ENCODE measurements at regions not wholly inside any gene's neighbourhood (a gene's known extent, or its start where the extent isn't known, plus 50 kb on each side); places are given as distances from the start of the nearest gene placed in this dataset.

DNA sequence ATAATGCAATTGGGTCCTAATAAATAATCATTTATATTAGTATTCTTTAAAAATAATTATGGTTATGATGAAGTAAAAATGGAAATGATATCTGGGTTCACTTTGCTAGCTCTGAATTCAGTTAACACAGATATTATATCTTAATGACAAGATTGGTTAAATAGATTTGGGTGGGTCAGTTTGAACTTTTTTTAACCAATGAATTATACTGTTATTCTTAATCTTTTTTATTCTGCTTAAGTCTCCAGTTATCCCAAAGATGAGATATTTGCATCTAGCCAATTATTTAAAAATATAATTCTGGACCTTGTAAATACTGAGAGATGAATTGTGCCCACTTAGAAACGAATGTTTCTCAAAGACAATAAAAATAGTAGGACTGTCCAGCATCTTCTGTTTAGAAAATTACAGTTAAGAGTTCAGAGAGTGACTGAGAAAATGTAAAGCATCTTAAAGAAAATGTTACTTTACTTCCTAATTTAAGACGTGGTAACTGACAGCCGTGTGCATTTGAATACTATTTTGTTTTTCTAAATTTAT lies 345.2 kb downstream of the USP25 start:
- FAIRE-seq = no peak

DNA sequence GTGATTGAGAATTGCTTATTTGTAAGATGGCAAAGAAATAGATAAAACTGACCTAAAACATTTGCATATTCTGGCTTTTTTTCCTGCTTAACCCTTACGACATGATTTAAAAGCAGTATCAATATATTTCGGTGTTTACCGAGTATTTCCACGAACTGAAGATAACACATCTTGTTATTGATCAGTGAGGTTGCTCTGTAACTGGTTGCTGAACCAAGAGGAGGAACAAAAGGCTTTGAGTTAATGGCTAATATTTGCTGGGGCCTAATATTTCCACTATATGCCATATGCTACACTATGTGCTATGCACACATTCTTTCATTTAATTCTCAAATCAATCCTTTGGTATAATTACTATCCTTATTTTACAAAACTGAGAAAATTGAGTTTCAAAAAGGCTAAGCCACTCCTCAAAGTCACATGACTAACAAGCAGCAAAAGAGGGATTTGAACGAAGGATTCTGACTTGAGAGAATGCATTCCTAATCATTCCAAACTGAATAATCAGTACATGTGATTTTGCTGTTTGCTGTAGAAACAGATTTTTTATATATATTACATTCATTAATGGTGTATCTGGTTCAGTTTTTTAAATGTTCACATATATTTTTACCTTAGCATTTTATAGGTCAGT lies 346.0 kb downstream of the USP25 start:
- FAIRE-seq = no peak

DNA sequence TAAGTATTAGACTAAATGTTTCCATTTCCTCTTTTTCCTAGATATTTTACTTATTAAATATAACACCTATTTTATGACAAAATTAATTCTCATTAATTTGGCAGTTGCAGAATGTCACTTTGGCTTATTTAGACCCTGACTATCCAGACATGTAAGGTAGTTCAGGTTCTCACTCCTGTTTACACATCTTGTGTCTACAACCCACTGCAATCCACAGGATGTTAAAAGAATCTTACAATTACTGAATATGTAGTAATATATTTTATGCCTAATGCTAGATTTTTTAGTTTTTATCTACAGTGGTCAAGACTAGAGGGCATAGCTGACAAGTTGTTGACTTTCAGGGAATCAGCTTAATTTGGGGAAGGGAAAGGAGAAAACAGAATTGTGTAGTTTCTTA lies 346.7 kb downstream of the USP25 start:
- FAIRE-seq = no peak

DNA sequence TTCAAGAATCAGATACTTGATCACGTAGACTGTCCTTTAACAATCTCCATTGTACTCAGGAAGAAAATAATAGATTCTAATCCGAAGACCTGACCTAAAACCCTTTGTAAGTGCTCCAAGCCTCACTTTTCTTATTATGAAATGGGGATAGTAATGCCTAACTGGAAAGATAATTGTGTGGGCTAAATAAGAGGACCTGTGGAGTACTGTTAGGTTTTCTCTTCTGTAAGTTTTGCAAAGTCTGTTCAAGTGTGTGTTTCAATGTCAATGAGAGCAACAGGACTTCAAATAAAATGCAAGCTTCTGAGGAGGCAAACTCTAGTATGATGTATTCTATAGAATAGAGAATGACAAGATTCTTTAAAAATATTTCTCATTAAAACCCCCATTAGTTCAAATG lies 348.6 kb downstream of the USP25 start:
- no peak for FAIRE-seq

DNA sequence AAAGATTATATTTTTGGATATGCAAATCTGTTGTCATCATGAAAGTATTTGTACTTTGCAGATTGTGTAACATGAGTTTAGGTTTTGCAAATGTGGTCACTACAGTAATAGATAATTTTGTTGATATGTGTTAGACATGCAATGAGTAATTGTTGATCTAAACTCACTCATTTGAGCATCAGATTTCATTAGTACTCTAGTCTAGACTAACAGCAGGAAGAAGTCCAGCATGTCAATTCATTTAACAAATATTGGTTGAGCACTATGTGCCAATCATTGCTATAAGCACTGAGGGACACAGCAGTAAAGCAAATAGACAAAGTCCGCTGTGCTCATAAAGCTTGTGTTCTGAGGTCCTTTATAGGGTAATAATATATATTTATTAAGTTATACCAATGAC lies 350.0 kb downstream of the USP25 start:
- FAIRE-seq = no peak

DNA sequence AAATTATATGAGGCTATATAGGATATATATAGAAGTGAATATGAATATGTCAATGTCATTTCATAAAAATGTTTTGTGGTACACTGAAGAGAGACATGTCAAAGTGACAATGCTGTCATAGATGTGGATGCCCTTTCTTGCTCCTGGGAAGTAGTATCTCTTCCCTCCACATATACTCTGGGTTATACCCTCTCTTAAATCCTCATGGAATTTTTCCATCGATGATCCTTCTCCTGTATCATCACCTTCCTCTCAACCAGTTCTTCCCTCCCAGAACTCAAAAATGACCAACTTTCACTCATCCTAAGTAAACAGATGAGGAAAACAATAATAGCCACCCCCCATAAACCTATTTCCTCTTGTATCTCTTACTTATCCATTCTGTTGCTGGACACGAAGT lies 351.5 kb downstream of the USP25 start:
- FAIRE-seq = no peak

DNA sequence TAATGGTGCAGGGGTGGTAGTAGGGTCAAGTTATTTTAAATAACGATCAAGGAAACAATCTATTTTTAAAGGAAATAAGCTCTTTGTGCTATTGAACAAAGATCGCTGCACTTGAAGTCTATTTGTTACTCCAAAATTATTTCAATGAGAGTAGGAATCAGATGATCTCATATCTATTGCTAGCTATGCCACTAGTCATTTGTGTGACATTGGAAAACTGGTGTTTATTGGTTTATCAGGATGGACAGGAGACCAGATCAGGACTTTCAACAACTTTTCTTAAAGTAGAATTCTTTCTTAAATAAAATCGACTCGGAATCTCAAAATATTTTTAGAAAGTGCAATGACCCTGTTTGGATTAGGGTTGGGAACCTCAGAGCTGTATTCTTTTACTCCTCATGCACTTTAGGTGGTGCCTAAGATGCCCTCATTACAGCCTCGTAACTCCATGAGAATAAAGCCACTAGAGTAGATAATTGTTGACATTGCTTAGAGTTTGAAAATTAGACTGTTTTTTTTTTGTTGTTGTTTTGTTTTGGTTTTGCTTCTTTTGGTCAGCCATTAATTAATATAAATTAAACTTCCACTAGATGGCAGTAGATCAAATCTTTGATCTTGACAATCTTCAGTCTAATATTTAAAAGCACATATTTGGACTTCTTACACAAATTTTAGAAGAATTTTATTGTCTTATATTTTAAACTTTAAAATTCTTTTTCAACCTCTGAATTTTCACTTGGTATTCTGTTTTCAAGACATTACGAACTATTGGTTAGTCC lies 352.4 kb downstream of the USP25 start:
- no peak for FAIRE-seq

DNA sequence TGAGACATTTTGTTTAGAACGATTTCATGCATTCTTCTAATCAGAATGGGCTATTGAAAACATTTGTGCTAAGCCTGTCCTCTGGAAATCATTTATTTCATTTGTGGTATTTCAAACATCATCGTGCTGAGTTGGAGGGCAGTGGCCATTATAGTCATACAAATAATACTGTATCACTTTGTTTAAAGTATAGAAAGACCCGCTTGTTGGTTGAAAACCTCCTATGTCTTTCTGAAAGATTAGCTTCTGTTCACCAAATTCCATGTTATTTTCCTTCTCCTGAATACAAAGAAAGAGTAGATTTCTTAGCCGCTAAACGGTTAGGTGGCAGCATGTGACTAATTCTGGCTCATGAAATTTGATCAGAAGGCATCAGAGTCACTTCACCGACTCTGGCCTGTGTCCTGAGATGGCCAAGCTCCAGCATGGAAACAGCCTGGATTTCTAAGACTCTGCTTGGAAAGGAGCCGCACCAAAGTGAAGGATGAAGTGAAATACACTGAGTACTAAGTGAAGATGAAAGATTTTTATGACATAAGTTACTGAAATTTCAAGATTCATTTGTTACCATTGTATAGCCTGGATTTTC lies 355.1 kb downstream of the USP25 start:
- no peak for FAIRE-seq

DNA sequence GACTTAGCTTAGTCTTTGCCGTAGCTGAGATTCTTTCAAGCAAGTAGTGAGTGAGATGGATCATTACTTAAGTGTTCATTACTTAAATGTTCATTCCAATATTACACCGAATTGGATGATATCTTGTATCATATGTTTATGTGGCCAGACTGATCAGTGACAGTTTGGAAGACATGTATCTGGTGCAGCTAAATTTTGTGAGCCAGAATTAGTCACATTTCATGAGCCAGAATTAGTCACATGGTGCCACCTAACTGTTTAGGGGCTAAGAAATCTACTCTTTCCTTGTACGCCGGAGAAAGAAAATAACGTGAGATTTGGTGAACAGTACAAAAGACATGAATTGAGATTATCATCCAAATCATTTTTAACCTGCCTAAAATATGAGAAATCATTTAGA lies 355.6 kb downstream of the USP25 start:
- FAIRE-seq = no peak

DNA sequence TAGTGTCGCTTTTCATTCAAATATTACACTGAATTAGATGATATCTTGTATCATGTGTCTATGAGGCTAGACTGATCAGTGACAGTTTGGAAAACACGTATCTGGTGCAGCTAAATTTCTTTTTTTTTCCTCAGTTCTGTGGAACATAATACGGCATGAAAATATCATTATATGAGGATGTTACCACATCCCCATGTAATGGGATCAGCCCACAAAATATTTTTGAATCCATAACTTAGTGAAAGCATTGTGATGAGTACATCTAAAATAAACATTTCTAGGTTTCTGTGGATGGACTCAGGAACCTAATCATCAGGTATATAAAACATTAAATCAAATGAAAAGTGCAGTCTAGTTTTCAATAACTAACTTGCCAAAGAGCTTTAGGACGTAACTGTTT lies 356.3 kb downstream of the USP25 start:
- no peak for FAIRE-seq

DNA sequence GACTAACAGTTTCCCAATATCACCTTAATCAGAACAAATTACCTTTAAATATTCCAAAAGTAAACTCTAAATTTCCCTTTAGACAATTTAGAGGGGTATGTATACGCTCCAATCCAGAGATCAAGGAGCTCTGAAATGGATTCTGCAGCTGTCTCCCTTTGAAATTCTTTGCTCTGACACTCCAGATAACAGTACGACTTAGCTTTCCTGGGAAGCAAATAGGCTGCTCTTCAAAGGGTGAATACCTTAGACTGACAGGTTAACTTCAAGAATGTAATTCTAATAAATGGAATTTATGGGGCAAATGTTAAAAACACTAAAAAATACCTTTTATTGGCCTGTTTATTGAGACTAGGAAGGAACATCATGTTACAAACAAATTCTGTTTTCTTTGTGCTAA lies 357.2 kb downstream of the USP25 start:
- no peak for FAIRE-seq

DNA sequence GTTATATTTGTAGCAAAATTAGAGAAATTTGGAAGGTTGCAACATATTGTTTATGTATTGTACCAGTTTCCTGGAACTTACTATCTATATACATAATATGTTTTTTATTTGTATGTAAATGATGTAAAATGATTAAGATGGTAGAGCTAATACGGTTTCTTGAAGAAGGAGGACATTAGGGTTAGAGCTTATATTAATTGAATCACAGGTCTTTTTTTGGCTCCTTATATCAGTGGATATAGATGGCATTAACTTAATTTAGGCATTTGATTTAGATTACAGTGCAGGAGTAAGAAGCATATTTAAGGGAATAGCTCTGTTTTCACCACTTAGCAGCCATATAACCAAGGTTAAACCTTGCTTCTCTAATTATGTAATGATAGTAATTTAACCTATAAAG lies 357.7 kb downstream of the USP25 start:
- FAIRE-seq = no peak

DNA sequence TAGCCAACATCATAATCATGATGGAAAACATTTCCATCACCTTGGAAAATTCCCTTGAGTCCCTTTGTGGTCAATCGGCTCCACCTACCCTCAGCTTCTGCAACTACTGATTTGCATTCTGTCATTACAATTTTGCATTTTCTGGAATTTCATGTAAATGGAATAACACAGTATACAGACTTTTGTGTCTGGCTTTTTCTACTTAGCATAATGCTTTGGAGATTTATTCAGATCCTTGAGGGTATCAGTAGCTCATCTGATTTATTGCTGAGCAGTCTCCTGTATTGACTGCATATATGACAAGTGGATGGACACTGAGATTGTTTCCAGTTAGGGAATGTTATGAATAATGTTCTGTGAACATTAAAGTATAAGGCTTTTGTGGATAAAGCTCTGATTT lies 358.3 kb downstream of the USP25 start:
- FAIRE-seq = no peak

DNA sequence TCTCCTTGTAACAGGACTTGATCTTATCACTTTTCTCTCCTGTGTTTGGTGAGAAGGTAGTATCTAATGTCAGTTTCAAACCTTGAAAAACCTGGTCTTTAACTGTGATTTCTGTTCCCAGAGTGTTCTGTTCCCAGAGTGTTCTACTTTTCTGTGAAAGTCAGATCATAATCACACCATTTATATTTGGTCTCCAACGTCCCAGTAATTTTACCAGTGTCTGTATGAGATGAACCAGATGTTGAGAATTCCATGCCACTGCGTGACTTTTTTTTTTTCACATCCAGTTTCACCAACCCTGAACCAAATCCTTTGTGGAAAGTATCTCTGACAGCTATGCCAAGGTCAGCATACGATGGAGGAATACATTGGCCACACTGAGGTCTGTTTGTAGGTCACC lies 365.2 kb downstream of the USP25 start:
- no peak for FAIRE-seq

DNA sequence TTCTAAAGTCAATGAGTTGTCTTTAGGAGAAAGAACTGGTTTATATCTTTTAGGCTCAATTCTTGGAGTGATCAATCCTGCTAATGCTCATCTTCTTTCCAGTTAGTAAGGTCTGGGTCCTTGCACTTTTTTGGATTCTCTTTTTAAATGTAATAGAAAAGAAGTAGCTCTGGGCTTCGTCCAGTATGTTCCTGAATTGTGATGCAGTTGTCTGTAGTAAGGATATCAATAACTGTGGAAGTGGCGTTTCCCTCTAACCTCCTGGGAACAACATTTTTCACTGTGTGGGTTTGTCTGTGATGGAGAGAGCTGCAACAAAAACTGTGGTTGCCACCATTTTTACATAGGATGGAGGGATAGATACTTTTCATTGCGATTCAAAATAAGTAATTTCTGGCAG lies 367.2 kb downstream of the USP25 start:
- FAIRE-seq = no peak

DNA sequence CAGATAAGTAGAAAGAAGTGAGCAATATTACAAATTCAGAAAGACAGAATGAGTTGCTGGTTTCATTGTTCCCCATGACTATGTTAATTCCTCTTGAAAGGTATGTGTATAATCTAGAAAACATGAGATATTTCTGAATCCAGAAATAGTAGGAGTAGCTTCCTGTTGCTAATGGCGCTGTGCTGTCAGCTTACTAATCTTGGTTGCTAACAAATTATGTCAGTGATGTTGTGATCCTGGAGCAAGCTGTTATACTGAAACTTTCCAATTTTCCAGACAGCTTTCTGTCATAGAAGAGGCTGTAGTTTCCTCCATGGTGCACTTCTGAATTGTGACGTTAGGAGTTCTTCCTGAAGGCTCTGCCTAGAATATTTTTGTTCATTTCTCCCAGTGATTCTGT lies 372.3 kb downstream of the USP25 start:
- FAIRE-seq = no peak

DNA sequence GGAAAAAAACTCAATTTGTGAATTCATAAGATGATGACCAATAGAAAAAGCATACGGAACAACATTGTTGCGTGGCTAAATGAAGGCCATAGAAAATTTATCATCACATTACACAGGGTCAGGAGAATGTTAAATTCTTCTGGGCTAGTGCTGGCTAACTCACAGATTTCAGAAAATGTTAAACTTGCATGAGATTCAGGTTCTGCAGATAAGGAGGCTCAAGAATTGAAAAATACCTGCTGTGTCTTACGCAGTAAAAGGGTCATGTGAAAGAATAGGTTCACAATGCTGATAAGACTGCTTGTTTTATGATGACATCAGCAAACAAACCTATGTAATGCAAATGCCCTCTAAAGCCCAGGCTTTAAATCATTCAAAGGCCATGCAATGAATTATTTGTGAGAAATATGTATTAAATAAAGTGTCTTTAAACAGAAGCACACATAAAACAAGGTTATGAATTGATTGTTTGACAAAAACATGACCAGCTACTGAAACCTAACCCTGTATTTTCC lies 378.8 kb downstream of the USP25 start:
- no peak for FAIRE-seq

DNA sequence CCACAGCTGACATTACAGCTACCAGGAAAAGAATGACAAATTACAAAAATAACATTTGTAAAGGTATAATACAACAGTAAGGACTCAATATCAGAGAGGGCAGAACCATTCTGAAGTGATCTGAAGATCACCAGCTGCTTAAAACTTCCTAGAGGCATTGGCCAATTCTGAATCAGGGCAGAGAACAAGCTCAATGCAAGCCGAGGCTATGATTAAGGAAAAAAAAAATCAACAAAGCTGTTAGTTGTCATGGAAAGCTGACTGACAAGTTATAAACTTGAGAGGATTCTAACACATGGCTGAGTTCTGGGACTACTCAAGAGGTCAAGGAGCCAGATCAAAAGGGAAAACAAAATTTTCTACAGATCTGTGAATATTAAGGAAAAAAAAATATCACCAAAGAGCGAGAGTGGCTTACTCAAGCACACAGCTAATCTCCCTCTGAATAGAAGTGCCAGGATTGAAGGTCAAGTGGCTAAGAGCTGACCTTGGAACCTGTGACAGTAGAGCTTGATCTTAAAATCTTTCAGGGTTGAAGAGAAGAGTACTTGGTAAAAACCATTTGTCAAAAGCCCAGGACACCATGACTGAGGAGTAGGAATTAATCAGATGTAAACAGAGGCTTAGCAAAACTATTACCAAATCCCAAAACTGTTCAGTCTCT lies 383.4 kb downstream of the USP25 start:
- FAIRE-seq = no peak

DNA sequence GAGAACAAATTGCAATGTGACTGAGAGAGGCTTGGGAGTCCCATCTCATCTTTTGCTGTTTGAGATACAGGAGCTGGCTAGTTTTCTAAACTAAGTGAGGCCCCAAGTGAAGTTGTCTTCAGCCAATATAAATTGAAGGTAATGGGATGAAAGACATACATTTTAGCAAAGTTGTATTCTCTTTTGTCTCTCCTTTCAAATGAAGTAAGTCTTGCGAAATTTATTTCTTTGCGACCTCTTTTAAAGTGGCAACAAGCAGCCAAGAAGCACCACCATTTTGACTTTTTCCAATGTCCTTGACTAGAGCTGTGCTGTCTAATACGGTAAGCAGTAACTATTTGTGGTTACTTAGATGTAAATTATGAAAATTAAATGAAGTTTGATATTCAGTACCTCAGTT lies 385.7 kb downstream of the USP25 start:
- FAIRE-seq = no peak

DNA sequence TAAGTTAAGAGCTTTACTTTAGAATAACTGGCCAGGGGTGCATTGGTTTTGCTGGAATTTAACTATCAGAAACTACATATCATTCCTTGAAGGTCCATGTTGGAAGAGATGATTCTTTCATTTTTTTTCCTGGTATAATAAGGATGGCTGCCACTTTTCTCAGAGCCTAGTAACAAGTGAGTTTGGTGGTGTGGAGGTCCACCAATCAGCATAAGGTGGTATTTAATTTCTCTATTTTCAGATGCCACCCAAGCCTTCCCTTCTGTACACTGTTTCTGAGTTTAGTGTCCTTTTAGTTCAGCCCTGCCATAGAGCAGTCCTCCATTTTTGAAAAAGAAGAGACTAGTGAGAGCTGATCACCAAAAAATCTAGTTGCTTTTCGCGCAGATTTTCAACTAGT lies 386.3 kb downstream of the USP25 start:
- no peak for FAIRE-seq

DNA sequence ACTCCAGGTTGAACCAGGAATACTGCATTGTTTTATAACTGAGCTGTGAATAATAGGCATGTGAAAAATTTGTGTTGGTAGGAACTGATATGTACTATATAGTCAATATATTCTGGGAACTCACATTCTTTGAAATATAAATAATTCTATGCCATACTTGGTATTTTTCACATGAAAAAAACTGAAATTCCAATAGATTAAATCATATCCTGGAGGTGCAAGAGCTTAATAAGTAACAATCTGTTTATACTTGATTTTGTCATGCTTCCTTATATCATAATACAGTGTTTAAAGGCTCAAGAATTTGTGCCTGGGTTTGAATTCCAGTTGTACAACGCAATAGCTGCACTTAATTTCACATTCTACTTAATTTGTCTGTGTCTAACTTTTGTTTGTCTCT lies 387.0 kb downstream of the USP25 start:
- no peak for FAIRE-seq

DNA sequence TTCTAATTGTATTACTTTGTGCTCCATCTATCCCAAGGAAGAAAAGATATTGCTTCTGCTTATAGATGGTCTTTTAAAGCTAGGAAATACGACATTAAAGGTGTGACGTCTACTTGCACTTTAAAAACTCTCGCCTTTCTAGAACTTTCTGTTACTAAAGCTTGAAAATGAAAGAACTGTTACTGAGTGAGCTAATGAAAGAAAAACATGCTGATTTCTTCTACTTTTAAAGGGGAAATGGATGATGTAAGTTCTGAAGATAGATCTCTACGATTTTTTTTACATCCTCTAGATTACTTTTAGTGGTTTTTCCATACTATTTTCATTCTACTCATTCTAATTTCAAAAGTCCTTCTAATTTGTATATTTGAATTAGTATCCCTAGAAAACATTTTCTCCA lies 387.5 kb downstream of the USP25 start:
- FAIRE-seq = no peak

DNA sequence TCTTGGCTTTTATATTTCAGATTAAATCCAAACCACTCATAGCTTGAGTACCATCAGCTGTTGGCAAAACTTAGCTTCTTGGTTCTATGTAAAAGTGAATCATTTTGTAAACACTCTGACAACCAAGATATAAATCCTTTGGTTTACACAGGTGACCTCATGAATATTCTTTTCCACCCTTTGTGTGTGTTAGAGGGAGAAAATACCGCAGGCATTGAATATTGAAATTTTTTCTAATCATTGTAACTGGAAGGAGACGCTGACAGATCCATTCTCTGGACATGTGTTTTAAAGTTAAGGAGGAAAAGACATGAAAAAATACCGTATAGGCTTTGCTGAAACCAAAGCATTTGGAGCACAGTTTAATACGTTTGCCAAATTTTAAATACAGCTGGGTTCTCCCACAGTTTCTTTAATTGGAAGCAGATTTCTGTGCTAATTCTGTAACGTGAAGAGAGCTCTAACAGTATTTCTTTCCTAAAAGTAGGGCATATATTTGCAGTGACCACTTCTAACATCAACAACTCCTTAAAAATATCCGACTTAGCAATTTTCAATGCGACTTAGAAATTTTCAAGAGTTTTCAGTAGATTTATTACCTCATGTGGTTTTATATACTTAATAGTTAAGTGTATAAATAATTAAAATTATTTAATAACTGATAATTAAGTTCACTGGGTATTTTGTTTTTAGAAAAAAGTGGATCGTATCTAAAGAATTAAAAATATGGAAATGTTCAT lies 388.2 kb downstream of the USP25 start:
- FAIRE-seq = no peak

Measured in colon (tissue), 2 donors.